ENCODE measurements at regions not wholly inside any gene's neighbourhood (a gene's known extent, or its start where the extent isn't known, plus 50 kb on each side); places are given as distances from the start of the nearest gene placed in this dataset.
"Not testable (repeated sequence)": the region's sequence is repeated elsewhere in the genome, so short reads cannot be mapped to it uniquely, and the experiment has no call there.

DNA sequence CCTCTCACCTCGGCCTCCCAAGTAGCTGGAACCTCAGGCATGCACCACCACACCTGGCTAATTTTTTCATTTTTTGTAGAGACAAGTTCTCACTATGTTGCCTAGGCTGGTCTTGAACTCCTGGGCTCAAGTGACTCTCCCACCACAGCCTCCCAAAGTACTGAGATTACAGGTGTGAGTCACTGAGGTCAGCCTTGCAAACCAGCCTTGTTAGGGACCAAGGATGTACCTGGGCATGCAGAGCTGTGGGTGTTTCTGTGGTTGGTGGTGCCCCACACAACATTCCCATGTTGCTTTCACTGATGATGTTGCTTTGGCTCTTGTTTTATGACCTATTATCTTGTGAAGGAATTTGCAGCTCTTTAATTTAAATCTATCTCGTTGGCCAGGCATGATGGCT is 54.8 kb downstream of the OTUD1 start:
- peak; percentile 18 for DNase-seq

- DNase-seq = no peak
Observed at GRCh38 chr10:23496727-23497126, 57.9 kb downstream of the OTUD1 start.

- DNase-seq = no peak
Observed at GRCh38 chr10:23499372-23500132, 60.7 kb downstream of the OTUD1 start.

DNA sequence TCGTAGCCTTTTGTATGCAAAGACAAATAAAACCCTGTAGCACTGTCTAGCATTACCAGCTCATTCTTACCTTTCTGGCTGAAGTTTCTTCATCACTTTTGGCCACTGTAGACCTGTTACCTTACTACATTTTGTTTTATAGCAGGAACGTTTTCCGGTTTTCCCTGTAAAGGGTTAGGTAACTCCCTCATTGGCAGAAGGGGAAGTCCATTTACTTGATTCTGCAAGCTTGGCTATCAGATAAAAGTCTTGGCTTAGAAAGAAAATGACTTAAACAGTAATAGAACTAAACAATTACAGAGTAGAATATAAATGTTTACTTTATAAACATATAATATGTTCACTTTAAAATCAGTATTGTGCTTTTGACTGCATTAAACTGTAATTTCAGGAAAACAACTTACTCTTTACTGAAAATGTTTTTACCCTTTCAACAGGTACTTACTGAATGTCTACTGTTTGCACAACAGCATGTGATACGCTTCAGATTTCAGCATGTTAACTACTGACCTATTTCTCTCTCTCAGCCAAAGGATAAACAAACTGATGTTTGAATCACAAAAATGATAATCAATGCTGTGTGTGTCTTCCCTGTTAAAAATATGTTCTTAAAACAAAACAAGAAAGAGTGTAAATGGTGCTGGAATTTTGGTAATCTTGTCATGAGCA is 67.1 kb downstream of the OTUD1 start:
- no peak for DNase-seq

DNA sequence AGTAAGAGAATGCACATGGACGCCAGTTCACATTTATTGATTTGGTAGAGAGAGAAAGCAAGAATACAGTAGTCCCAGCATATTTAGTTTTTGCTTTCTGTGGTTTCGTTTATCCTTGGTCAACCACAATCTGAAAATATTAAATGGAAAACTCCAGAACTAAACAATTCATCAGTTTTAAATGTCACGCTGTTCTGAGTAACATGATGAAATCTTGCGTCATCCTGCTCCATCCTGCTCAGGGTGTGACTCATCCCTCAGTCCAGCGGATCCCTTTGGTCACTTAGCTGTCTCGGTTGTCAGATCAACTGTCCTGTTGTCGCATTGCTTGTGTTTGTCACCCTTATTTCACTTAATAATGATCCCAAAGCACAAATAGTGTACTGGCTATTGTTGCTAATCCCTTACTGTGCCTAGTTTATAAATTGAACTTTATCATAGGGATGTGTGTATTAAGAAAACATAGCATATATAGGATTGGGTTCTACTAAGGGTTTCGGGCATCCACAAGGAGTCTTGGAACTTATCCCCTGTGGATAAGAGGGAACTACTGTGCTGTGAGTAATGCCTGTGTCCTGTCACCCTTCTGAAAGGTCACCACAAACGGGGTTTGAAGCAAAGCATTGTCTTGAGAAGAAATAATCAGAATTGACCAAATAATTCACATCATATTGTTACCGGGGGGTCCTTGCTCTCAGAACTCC is 73.6 kb downstream of the OTUD1 start:
- no peak for DNase-seq

- DNase-seq = not testable (repeated sequence)
Observed at GRCh38 chr10:23513621-23514020, 74.7 kb downstream of the OTUD1 start.

GRCh38 chr10:23514321-23514720 is 75.4 kb downstream of the OTUD1 start:
- DNase-seq = no peak

GRCh38 chr10:23516530-23516929 is 77.7 kb downstream of the OTUD1 start:
- no peak for DNase-seq

DNA sequence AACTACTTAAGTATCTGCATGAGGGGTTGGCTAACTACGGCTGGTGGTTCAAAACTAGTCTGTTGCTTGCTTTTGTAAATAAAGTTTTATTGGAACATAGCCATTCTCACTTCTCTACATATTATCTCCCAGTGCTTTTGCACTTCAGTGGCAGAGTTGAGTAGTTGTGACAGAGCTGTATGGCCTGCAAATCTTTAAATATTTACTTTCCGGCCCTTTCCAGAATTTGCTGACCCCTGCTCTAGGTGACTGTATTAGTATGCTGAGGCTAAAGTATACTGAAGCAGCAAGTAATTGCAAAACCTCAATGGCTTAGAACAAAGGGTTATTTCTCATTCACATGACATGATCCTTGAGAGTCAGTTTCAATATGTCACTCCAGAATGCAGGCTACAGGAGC is 78.3 kb downstream of the OTUD1 start:
- DNase-seq = no peak

DNA sequence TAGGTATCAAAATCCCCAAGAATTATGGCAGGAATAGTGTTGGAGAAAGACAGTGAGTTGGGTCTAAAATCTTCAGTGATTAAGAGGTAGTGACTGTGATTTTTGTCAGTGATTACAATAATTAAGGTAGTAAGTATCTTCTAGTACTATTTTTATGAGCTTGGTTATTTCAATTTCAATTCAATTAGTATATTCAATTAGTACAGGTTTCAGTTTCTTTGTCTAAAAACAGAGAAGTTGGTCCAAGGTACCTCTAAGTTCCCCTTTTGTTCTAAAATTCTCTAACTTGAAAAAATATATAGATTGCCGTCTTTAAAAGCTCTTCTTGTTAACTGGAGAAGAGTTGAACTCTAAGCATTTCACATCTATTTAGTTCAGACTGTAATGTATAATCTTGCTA is 82.9 kb downstream of the OTUD1 start:
- no peak for DNase-seq

DNA sequence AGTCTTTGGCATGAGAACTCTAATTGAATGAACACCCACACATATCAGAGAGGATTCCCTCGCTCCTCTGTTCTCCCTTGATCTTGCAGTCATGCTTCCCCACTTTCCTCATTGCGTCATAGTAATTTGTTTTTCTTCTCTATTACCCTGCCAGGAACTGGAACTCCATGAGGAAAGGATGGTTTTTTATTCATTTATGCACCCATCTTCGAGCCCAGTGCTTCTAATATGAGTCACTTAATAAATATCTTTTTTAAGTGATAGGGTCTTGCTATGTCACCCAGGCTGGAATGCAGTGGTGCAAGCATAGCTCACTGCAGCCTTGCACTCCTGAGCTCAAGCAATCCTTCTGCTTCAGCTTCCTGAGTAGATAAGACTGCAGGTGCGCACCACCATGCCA is 83.5 kb downstream of the OTUD1 start:
- no peak for DNase-seq

GRCh38 chr10:23523251-23523650 is 84.4 kb downstream of the OTUD1 start:
- DNase-seq = no peak

GRCh38 chr10:23525406-23525805 is 86.5 kb downstream of the OTUD1 start:
- no peak for DNase-seq

DNA sequence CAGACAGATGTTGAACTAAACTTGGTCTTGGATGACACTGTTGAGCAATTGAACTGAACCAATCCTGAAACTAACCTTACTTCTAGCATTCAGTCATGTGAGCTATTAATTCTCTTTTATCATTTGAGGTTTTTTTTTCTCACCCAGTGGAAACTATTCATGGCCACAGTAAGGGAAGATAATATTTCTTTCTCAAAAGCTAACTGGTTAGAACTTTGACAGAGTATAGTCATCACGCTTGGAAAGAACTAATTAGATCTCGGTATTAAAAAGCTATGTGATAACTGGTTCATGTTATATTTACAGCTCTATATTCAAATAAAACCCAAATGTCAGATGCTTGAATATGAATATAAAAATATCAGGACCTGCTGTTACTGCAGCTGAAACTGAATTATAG is 89.5 kb downstream of the OTUD1 start:
- no peak for DNase-seq

DNA sequence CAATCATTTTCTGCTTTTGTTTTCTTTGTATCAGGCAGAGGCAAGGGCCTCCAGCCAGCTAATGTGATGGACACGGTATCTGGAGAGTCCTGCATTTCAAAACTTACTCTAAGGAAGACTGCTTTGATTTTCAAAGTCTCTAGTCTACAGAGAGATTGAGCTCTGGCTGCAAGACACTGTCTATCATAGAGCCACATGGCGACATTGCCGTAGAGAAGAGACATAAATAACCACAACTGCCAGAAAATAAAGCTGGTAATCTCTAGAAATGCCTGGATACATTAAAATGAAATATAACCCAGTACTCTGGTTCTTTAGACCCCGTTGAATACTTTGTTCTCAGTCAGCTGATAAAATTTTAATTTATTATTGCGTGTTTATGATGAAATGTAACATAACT is 90.8 kb downstream of the OTUD1 start:
- no peak for DNase-seq

DNA sequence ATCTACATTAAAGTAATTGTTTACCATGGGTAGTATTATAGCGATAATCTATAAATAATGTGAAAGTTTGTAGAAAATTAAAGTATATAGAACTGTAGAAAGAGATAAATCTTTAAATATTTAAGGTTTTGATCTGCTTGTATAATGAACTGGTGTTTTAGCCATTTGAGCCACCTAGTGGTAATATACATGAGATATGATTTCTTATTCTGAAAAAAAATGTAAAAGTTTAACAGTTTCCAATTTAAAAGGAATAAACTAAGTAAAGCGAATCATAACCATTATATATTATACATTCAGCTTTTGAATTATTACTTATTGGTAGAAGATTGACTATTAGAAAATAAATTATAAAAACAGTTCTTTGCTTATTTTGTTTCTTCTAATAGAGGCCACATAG is 91.2 kb downstream of the OTUD1 start:
- no peak for DNase-seq

- no peak for DNase-seq
Observed at GRCh38 chr10:23533212-23533611, 94.3 kb downstream of the OTUD1 start.

- no peak for DNase-seq
Observed at GRCh38 chr10:23534326-23534725, 95.5 kb downstream of the OTUD1 start.

- DNase-seq = no peak
Observed at GRCh38 chr10:23534761-23535160, 95.9 kb downstream of the OTUD1 start.

DNA sequence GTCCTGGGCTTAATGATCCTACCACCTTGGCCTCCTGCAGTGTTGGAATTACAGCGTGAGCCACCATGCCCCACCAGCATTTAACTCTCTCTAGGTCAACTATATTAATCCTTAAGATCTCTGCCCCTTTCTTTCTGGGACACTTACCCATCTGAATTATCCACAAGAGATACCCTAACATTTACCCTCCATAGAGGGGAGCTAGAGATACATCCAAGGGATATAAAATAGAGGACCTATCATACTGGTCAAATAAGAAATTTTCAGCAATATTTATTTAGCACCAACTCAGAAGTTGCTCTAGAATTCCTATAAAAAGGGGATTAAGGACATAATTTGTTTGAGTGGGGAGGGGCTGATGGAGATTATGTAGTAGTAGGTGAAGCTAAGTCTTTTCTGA is 96.5 kb downstream of the OTUD1 start:
- DNase-seq = no peak

DNA sequence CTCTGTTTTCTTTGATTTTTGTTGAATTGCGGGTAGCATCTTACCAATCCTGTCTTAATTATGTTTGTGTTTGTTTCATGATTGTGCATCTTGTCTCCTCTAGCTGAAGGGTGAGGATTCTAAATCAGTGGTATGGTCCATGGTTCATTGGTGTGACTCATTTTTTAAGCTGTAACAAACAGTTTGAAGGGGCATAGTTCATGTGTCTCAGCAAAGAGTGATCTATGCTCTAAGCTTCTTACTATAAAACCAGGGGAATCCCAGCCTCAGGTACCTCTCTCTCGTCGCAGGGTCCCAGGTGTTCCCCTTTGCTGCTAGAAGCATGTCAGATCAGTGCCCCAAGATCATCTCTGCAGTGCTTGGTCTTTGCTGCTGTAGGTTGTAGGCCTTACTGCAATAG is 100.1 kb downstream of the OTUD1 start:
- no peak for DNase-seq

DNA sequence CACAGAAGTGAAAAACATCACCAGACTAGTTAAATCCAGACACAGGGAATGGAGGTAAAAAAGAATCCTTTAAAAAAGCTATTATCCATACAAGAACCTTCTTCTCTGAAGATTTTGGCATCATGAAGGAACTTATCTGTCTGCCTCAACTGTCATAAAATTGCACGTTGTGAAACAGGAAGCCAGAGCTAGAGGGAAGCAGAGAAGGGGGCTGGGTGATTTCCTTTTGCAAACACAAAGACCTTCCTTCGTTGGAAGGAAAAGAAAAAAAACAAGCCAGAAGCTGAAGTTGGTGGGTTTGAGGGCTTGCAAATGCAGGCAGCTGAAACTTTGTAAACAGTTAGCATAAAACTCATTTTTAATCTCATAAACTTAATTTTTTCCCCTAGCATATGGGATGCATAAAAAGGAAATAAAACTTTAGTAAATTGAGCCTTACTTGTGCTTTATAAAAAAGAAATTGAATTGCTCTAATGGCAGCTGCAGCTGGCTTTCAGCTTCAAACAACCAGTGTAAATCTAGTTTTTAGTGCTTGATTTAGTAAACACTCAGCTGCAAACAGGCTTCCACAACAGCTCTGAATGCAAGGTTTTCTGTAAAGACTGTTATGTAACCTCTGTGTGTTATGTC is 101.6 kb downstream of the OTUD1 start:
- DNase-seq = no peak

DNA sequence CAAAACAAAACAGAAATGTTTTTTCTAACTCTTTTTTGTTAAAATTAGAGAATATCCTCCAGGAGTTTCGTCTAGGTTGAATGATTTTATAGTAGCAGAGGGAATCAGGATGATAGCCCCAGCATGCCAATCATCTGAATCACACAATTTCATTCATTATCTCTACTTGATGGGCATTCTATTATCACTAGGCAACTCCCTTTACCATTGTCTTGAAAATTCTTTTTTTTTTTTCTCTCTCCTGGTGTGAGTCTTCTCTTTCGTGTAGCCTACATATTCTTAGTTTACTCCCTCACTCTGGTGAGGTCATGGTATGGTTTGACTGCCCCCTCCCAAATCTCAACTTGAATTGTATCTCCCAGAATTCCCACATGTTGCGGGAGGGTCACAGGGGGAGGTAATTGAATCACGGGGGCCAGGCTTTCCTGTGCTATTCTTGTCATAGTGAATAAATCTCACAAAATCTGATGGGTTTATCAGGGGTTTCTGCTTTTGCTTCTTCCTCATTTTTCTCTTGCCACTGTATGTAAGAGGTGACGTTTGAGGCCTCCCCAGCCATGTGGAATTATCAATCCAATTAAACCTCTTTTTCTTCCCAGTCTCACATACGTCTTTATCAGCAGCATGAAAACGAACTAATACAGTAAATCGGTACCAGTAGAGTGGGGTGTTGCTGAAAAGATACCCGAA is 105.0 kb downstream of the OTUD1 start:
- no peak for DNase-seq
